HG03575 (cell line): ENCODE measurements at regions not wholly inside any gene's neighbourhood (a gene's known extent, or its start where the extent isn't known, plus 50 kb on each side); places are given as distances from the start of the nearest gene placed in this dataset.

Source experiments
- ATAC-seq: cut with Tn5 transposase; IDR thresholded peaks from one replicate; pipeline ENCODE4 v1.9.1; 2021; ENCODE audit not compliant: unreplicated experiment, insufficient number of reproducible peaks, low FRiP score; ENCODE audit errors: extremely low read depth

DNA sequence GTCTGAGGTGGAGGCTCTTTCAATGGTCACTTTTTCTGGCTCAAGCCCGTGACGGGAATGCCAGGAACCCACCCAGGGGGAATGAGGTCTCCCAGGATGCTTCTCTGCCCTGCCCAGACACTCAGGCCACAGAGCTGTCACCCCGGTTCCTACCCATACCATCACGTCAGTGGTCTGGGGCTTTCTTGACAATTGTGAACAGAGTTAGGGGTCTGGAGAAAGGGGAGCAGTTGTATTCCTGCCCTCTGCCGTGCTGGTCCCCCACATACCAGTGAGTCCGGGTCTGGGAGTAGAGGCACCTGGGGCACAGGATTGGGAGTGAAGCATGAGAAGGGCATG, 97.2 kb downstream of the B3GNT2 start:
- ATAC-seq, result no peak

DNA sequence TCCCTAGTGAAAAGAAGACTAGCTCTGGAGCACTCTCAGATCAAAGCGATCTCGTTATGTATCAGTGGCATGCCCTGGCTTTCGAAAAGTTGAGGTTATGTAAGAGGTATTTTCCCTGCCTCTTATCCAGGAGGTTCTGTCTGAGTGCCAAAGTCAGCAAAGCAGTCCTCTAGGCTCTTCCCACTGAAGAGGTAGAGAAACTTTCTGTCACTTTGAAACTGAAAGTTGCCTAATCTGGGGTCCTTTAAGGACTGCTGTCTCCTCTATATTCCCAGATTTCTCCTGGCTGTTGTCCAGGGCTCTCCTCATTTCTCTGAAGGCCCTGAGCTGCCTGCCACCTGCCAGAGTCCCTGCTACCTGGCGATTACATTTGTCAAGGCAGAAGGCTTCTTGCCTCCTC, 96.3 kb downstream of the B3GNT2 start:
- ATAC-seq, result no peak

DNA sequence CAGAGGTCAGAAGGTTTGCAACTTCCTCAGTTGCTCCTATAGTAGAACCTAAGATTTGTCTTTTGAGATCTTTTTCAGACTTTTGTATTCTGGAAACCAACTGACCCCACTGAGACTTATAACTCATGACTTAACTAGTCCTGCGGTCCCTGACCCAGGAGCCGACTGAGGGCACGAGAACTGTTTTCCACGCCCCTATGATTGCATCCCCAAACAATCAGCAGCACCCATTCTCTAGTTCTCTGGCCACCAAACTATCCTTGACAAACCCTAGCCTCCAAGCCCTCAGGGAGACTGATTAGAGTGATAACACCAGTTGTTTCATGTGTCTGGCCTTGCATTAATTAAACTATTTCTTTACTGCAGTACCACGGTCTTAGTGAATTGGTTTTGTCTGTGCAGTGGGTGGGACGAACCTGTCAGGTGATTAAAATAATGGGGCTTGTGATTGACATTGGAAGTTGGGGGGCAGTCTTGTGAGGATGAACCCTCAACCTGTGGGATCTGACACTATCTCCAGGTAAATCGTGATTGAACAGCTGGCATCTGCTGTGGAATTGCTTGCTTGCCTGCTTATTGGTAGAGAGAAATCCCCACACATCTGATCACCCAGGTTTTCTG, 95.7 kb downstream of the B3GNT2 start:
- no peak for ATAC-seq

DNA sequence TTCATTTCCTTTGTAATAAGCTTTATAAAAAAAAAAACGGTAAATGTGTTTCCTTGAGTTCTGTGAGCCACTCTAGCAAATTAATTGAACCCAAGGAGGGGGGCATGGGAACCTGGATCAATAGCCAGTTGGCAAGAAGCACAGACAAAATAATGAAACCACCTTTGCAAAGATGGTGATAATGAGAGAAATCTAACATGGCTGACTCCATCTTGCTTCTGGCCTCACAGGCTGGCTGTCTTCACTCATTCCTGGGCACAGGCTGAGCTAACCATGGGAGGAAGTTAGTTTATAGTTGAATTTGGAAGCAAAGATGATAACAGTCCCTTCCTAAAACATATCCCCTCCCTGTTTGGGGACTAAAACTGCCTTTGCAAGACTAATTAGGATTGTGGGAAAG, 95.1 kb downstream of the B3GNT2 start:
- no peak for ATAC-seq

- no peak for ATAC-seq
These were observed 92.3 kb downstream of the B3GNT2 start for GRCh38 chr2:62287899-62288880.

GRCh38 chr2:62287282-62287681, 91.4 kb downstream of the B3GNT2 start:
- no peak for ATAC-seq

- ATAC-seq, result no peak
These were observed 90.3 kb downstream of the B3GNT2 start for GRCh38 chr2:62286089-62286785.

DNA sequence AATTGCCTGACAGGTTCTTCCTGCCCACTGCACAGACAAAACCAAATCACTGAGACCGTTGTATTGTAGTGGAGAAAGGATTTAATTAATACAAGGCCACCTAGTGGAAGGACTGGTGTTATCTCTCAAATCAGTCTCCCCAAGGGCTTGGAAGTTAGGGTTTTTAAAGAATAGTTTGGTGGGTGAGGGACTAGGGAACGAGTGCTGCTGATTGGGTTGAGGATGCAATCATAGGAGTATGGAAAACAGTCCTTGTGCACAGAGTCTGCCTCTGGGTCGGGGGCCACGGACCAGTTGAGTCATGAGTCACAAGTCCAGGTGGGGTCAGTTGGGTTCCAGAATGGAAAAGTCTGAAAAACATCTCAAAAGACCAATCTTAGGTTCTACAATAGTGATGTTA, 89.1 kb downstream of the B3GNT2 start:
- ATAC-seq, result no peak

DNA sequence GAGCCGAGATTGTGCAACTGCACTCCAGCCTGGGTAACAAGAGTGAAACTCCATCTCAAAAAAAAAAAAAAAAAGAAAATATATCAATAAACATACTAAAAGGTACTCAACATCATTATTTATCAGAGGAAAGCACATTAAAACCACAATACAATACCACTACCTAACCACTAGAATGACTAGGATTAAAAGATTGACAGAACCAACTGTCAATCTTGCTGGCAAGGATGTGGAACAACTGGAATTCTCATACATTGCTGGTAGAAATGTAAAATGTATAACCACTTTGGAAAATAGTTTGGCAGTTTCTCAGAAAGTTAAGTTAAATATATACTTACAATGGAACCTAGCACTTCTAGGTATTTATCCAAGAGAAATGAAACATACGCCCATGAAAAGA, 88.6 kb downstream of the B3GNT2 start:
- no peak for ATAC-seq

GRCh38 chr2:62283147-62283546, 87.2 kb downstream of the B3GNT2 start:
- ATAC-seq, result no peak

GRCh38 chr2:62281663-62282062, 85.7 kb downstream of the B3GNT2 start:
- ATAC-seq, result no peak

GRCh38 chr2:62277688-62278087, 81.8 kb downstream of the B3GNT2 start:
- no peak for ATAC-seq
